ENCODE measurements at regions not wholly inside any gene's neighbourhood (a gene's known extent, or its start where the extent isn't known, plus 50 kb on each side); places are given as distances from the start of the nearest gene placed in this dataset.

- no peak for DNase-seq (ENCODE audit: extremely low spot score)
- H3K9me3 ChIP-seq = no peaks in the 10 kb centered on the region
- no peak overlapping the region for H3K4me3 ChIP-seq
- H3K27ac ChIP-seq (replicated peaks in 1 of 4) = no peak overlapping the region
- intact Hi-C loops (cut with DNase I) = no loop called here
- H3K36me3 ChIP-seq = no peaks in the 10 kb centered on the region
- H3K27me3 ChIP-seq = peaks cover 0 to 78% (median 19%) of the 10 kb centered on the region in 4 donors
- 39% methylated on average over 13 of the region's 13 CpGs for WGBS
- TF ChIP-seq EP300 (IDR thresholded peaks at IDR 0.05) = no peak
- TF ChIP-seq POLR2A (IDR thresholded peaks at IDR 0.05; ENCODE audit: low read depth) = no peak
- TF ChIP-seq POLR2AphosphoS5 (IDR thresholded peaks at IDR 0.05) = no peak
- TF ChIP-seq CTCF (IDR thresholded peaks at IDR 0.05) = no peak
- H3K4me1 ChIP-seq = peaks cover 0 to 10% (median 4%) of the 10 kb centered on the region in 4 donors
These were observed 613.8 kb downstream of the VRK1 start for GRCh38 chr14:97410667-97411620.

- no peak for DNase-seq (ENCODE audit: extremely low spot score)
- Histone ChIP-seq H3K4me1 (peaks cover 0 to 10% (median 4%) of the 10 kb centered on the region in 4 donors), H3K36me3 (no peaks in the 10 kb centered on the region), H3K9me3 (no peaks in the 10 kb centered on the region), H3K27ac (replicated peaks in 1 of 4) (no peak overlapping the region), H3K4me3 (no peak overlapping the region), H3K27me3 (peaks cover 0 to 84% (median 19%) of the 10 kb centered on the region in 4 donors)
- TF ChIP-seq POLR2A (IDR thresholded peaks at IDR 0.05; ENCODE audit: low read depth) (no peak), CTCF (IDR thresholded peaks at IDR 0.05) (no peak), EP300 (IDR thresholded peaks at IDR 0.05) (no peak), POLR2AphosphoS5 (IDR thresholded peaks at IDR 0.05) (no peak)
- WGBS = 34% methylated on average over 15 of the region's 15 CpGs
- intact Hi-C loops (cut with DNase I) = no loop called here
These were observed 614.9 kb downstream of the VRK1 start for GRCh38 chr14:97411938-97412612.

DNA sequence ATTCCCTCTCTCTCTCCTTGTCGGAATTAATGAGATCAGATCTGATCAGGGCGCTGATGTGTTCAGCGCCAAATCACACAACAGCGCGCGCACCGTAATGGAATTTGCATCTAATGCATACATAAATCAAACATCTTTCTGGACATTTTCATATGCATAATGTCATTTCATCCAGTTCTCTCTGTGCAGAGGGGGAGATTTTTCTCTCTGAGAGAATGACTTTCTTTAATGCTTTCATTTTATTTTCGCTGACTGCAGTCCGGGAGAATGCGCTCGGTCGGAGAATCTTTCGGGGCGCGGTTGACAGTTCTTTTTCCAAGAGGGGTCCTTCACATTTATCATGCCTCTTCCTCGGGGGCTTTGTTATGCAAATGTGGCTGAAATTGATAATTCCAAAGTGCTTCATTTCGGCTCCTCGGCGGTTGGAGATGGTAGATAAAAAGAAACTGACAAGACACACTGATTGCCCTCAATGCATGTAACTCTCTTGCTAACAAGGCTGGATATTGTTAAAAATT, 615.9 kb downstream of the VRK1 start:
- Histone ChIP-seq H3K27ac (replicated peaks in 1 of 4) (no peak overlapping the region), H3K9me3 (no peaks in the 10 kb centered on the region), H3K4me3 (peak overlapping the region; percentile 9 to 33 (median 23)), H3K36me3 (no peaks in the 10 kb centered on the region), H3K27me3 (peaks cover 0 to 83% (median 19%) of the 10 kb centered on the region in 4 donors), H3K4me1 (peaks cover 0 to 10% (median 4%) of the 10 kb centered on the region in 4 donors)
- intact Hi-C loops (cut with DNase I) = no loop called here
- TF ChIP-seq EP300 (IDR thresholded peaks at IDR 0.05) (no peak), CTCF (IDR thresholded peaks at IDR 0.05) (no peak), POLR2A (IDR thresholded peaks at IDR 0.05; ENCODE audit: low read depth) (no peak)
- 12% methylated on average over 19 of the region's 19 CpGs for WGBS
- no peak for DNase-seq (ENCODE audit: extremely low spot score)

DNA sequence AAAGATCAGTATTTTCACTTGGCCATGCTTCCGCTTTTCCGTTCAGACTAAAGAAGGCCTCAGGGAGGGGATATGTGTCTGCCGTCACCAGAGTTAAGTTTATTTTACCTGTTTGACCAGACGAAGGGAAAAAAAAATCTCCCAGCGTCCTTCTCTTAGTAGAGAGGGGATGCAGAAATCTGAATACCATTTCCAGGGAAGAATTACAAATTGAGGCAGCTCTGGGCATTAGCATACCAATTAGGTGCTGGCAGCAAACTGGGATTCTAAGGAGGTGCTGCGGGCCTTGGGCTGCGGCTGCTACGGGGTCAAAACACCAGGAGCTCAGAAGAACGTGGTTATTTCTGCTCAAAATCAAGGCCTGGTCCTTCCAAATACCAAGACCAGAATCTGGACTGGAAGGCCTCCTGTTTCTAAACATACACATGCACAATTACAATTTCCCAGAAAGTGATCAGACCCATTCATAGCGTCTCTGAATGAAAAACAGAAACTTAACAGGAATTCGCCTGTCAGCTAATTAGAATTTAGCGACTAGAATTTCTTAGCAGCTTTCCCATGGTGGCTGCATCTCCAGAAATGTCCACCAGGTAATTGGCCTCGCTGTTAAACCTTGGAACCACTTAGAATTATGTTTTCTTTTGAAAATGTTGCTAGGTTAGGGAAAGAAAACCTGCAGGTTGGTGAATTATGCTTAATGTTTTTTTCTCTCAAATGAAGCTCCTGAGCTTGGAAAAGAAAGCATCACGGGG, 617.0 kb downstream of the VRK1 start:
- Histone ChIP-seq H3K27ac (replicated peaks in 1 of 4) (no peak overlapping the region), H3K4me1 (peaks cover 0 to 10% (median 4%) of the 10 kb centered on the region in 4 donors), H3K4me3 (no peak overlapping the region), H3K27me3 (peaks cover 0 to 83% (median 19%) of the 10 kb centered on the region in 4 donors), H3K9me3 (no peaks in the 10 kb centered on the region), H3K36me3 (no peaks in the 10 kb centered on the region)
- TF ChIP-seq POLR2AphosphoS5 (IDR thresholded peaks at IDR 0.05) (no peak), EP300 (IDR thresholded peaks at IDR 0.05) (no peak), POLR2A (IDR thresholded peaks at IDR 0.05; ENCODE audit: low read depth) (no peak), CTCF (IDR thresholded peaks at IDR 0.05) (no peak)
- no peak for DNase-seq (ENCODE audit: extremely low spot score)
- 76% methylated on average over 14 of the region's 14 CpGs for WGBS
- intact Hi-C loops (cut with DNase I) = no loop called here
